ENCODE measurements at regions not wholly inside any gene's neighbourhood (a gene's known extent, or its start where the extent isn't known, plus 50 kb on each side); places are given as distances from the start of the nearest gene placed in this dataset.

DNA sequence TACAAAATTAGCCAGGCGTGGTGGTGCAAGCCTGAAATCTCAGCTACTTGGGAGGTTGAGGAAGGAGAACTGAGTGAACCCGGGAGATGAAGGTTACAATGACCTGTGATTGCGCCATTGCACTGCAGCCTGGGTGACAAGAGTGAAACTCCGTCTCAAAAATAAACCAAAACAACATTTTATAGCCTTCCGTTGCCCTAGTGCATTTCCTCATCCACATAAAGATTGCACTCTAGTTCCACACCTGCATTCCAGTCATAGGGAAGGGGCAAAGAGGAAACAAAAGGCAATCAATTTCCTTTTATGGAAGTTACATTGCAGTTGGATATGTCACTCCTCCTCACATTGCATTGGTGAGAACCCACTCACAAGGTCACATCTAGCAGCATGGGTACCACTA lies 182.7 kb upstream of the ARG1 start:
- no peak for TF ChIP-seq CTCF (IDR thresholded peaks at IDR 0.05)
- TF ChIP-seq POLR2A (IDR thresholded peaks at IDR 0.05), result no peak

All from uterus (tissue), 2 donors.